SK-N-MC (cell line): ENCODE measurements at regions not wholly inside any gene's neighbourhood (a gene's known extent, or its start where the extent isn't known, plus 50 kb on each side); places are given as distances from the start of the nearest gene placed in this dataset.
"Not testable (repeated sequence)": the region's sequence is repeated elsewhere in the genome, so short reads cannot be mapped to it uniquely, and the experiment has no call there.

ENCODE experiments used
- DNase-seq: peaks from one replicate; pipeline ENCODE4 v3.0.0-alpha.2; 2011; ENCODE audit warnings: low read depth, low spot score
- H3K27ac ChIP-seq: fragments of 200-600 bp; sonication (generic); 2 replicates; pipeline ENCODE4 v1.5.1; 2016; ENCODE audit warnings: mixed run types
- H3K36me3 ChIP-seq: fragments of 200-600 bp; sonication (generic); 2 replicates; pipeline ENCODE4 v1.6.1; 2017; ENCODE audit warnings: antibody characterized with exemption, low read length, mixed read lengths; ENCODE audit not compliant: insufficient read depth
- H3K4me3 ChIP-seq: fragments of 200-600 bp; sonication (generic); 2 replicates; pipeline ENCODE4 v1.5.1; 2016
- H3K9ac ChIP-seq: fragments of 200-600 bp; sonication (generic); 2 replicates; pipeline ENCODE4 v1.8.0; 2017; ENCODE audit warnings: mixed run types, mixed read lengths; ENCODE audit not compliant: insufficient read length
- H3K9me3 ChIP-seq: fragments of 200-600 bp; sonication (generic); 2 replicates; pipeline ENCODE4 v1.6.1; 2017; ENCODE audit warnings: low read depth, mild to moderate bottlenecking, antibody characterized with exemption, low read length, moderate library complexity, mixed read lengths
- EZH2 ChIP-seq: fragments of 200-600 bp; sonication (generic); IDR thresholded peaks from one replicate; pipeline ENCODE4 v1.6.1; 2017; ENCODE audit warnings: antibody characterized with exemption
- FOXP2 ChIP-seq: optimal IDR thresholded peaks from 2 replicates; pipeline ENCODE3; 2011; ENCODE audit warnings: mild to moderate bottlenecking, moderate library complexity; ENCODE audit not compliant: insufficient read depth; ENCODE audit errors: extremely low read length, control extremely low read depth
- POLR2AphosphoS5 ChIP-seq: IDR thresholded peaks from 2 replicates; pipeline ENCODE4 v1.6.1; 2012; ENCODE audit warnings: mild to moderate bottlenecking, low read depth, low read length, borderline replicate concordance

DNA sequence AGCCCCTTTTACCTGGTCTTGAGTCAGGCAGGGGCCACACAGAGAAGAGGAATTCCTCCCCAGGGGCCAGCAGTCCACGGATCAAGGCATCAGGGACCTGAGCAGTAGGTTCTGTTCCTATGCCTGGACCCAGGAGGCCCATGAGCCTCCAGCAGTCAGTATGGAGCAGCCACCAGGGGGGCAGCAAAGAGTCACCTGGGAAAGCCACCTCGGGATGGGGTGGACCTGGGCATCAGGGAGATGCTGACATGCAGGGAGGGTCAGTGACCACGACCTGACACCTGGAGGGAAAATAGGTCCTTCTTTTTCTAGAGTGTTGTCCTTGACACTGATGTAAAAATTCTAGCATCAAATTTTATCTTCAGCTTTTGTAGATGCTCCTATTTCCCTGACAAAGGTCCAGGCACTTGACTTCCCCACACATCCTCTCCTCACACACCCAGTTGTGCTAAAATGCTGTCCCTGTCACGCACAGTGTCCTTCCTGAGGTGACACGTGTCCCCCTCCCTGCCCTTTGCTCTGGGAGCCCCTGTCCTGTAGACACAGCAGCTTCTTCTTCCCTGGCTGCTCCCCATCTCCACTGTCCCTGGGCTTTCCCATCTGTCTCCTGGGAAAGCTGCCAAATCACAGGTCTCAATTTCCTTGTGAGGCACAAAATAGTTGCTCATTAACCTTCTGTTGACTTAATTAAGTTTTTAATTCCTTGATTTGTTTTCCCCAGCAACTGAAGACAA is 70.0 kb upstream of the IGLL5 start:
- H3K36me3 ChIP-seq: no peaks in the 10 kb centered on the region
- no peaks in the 10 kb centered on the region for H3K9me3 ChIP-seq
- no peak overlapping the region for H3K4me3 ChIP-seq
- no peak for TF ChIP-seq FOXP2
- no peak for TF ChIP-seq EZH2
- no peak for TF ChIP-seq POLR2AphosphoS5
- H3K9ac ChIP-seq: no peak overlapping the region
- no peak for DNase-seq
- no peak overlapping the region for H3K27ac ChIP-seq

DNA sequence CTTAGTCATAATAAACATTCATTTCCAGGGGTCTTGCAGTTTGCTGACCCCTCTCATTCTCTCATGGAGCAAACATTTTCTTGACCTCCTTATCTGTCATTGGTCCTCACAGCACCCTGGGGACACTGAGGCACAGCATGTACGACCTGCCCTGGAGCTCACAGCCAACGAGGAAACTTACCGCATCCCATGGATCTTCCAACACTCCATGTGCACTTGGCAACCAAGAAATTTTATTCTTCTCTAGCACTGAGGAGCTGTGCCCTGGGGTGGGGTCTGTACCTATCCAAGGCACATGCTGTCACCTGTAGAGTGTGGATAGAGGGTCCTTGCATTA is 69.4 kb upstream of the IGLL5 start:
- no peaks in the 10 kb centered on the region for H3K9me3 ChIP-seq

DNA sequence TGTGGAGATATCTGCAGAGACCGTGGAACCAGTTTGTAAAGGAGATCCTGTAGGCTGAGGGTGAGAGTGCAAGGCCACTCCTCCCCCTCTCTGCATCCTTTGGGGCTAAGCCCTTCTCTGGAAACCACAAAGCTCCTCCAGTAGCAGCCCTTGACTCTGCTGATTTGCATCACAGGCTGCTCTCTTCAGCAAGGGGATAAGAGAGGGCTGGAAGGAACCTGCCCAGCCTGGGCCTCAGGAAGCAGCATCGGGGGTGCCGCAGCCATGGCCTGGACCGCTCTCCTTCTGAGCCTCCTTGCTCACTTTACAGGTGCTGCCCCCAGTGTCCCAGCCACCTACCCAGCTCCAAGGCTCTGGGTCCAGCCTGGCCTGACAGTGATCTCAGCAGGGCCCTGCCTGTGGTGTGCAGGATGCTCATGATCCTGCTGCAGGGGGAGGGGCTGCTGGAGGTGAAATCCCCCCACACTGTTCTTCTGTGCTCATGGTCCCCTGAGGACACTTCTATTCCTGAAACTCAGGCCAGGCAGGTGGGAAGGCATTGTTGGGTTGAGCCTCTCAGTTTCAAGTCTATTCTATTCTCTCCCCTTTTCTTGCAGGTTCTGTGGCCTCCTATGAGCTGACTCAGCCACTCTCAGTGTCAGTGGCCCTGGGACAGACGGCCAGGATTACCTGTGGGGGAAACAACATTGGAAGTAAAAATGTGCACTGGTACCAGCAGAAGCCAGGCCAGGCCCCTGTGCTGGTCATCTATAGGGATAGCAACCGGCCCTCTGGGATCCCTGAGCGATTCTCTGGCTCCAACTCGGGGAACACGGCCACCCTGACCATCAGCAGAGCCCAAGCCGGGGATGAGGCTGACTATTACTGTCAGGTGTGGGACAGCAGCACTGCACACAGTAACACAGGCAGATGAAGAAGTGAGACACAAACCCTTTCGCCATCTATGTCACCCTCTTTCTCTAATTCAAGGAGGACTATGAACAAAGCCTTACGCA is 68.5 kb upstream of the IGLL5 start:
- H3K9me3 ChIP-seq: no peaks in the 10 kb centered on the region
- H3K36me3 ChIP-seq: no peaks in the 10 kb centered on the region
- DNase-seq: no peak
- TF ChIP-seq POLR2AphosphoS5 (no peak), FOXP2 (no peak), EZH2 (no peak)
- no peak overlapping the region for H3K9ac ChIP-seq
- no peak overlapping the region for H3K4me3 ChIP-seq
- no peak overlapping the region for H3K27ac ChIP-seq

More for the DNA sequence above, 69.4 kb upstream of the IGLL5 start:
- H3K36me3 ChIP-seq: no peaks in the 10 kb centered on the region
- no peak for DNase-seq
- H3K27ac ChIP-seq: no peak overlapping the region
- TF ChIP-seq FOXP2 (no peak), EZH2 (no peak), POLR2AphosphoS5 (no peak)
- no peak overlapping the region for H3K4me3 ChIP-seq
- no peak overlapping the region for H3K9ac ChIP-seq

DNA sequence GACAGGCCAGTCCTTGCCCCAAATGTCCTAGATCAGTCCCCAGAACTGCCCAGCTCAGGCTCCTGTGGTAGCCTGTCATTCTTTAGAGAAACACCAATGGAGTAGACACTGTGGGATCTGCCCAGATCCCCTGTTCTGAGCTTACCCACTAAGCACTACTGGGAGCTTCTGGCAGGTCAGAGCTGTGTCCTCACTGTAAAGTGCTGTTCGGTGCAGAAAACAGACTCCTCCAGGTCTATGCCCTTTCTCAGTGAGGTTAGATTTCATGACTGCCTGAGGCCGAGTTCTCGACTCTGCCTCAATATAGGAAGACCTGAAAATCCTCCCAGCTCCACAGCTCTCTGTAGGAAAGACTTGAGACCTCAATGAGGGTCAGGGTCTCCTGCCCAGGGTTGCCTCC is 67.5 kb upstream of the IGLL5 start:
- DNase-seq: no peak
- TF ChIP-seq EZH2: no peak
- no peak for TF ChIP-seq FOXP2
- no peak for TF ChIP-seq POLR2AphosphoS5
- Histone ChIP-seq H3K4me3 (no peak overlapping the region), H3K9me3 (no peaks in the 10 kb centered on the region), H3K27ac (no peak overlapping the region), H3K36me3 (no peaks in the 10 kb centered on the region), H3K9ac (no peak overlapping the region)

DNA sequence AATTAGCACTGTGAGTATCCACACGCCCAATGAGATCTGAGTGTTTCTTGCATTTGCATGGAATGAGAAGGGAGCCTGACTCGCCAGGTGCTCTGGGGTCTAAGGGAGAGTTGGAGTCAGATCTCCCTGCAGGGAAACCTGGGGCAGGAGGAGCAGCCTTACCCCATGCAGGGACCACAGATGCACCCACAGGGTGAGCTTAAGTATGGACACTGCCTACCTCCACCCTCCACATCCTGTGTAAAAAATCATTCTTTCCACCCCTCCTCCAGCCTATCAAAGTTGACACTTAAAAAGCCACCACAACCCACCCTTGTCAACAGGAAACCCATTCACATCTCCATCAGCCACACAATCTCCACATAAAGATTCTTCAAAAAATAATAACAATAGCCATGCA is 67.0 kb upstream of the IGLL5 start:
- TF ChIP-seq EZH2 (no peak), POLR2AphosphoS5 (no peak), FOXP2 (no peak)
- H3K36me3 ChIP-seq: no peaks in the 10 kb centered on the region
- H3K9me3 ChIP-seq: no peaks in the 10 kb centered on the region
- DNase-seq: no peak
- no peak overlapping the region for H3K9ac ChIP-seq
- no peak overlapping the region for H3K27ac ChIP-seq
- H3K4me3 ChIP-seq: no peak overlapping the region

DNA sequence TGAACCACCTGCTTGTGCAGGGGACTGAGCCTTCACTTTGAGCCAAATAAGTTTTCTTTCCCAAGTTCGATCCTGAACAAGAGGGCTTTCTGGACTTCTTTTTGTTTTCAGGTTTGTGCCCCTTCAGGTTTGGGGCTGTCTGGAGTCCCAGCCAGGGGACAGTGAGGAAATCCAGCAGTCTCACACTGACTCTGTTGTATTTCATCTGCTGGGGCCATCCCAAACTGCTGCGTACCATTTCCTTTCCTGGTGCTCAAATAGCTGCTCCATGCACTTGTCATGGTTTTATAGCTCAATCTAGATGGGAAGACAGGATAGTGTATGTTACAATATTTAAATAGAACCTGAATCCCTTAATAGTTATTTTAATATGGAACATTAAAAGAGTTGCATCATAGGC is 66.3 kb upstream of the IGLL5 start:
- TF ChIP-seq FOXP2: no peak
- no peak for TF ChIP-seq EZH2
- TF ChIP-seq POLR2AphosphoS5: no peak
- H3K4me3 ChIP-seq: no peak overlapping the region
- H3K9me3 ChIP-seq: no peaks in the 10 kb centered on the region
- no peak overlapping the region for H3K27ac ChIP-seq
- H3K9ac ChIP-seq: no peak overlapping the region
- DNase-seq: no peak
- H3K36me3 ChIP-seq: no peaks in the 10 kb centered on the region

DNA sequence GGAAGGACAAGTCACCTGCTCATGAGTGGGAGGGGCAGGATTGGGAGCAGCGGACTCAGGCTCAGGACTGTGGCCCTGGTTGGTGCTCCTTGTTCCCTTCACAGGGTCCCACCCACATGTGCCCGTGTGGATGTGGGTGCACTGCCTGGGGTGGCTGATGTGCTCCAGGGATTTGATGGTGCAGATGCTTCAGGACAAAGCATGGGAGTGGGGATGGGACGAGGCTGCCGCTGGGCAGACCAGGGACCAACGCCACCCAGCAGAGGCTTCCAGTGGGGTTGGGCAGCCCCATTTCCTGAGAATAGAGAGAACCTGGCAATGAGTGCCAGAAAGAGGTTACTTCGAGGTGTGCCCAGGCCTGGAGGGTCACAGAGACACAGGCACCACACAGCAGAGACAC is 65.5 kb upstream of the IGLL5 start:
- no peak overlapping the region for H3K9ac ChIP-seq
- no peak for TF ChIP-seq EZH2
- no peak for TF ChIP-seq POLR2AphosphoS5
- no peak for TF ChIP-seq FOXP2
- H3K27ac ChIP-seq: no peak overlapping the region
- no peaks in the 10 kb centered on the region for H3K36me3 ChIP-seq
- no peak overlapping the region for H3K4me3 ChIP-seq
- DNase-seq: no peak
- H3K9me3 ChIP-seq: no peaks in the 10 kb centered on the region

DNA sequence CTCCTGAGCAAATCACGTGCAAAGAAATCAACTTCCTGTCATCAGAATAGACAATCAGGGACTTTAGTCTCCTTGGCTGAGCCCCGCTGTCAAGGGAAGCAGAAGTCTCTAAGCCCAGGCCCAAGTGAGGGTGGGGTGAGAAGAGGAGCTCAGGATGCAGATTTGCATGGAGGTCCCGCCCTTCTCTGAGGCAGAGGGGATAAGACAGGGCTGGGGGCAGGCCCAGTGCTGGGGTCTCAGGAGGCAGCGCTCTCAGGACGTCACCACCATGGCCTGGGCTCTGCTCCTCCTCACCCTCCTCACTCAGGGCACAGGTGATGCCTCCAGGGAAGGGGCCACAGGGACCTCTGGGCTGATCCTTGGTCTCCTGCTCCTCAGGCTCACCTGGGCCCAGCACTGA is 65.1 kb upstream of the IGLL5 start:
- H3K9ac ChIP-seq, H3K27ac ChIP-seq, H3K36me3 ChIP-seq: not testable (repeated sequence)

More for the DNA sequence above, 65.1 kb upstream of the IGLL5 start:
- not testable (repeated sequence) for H3K9me3 ChIP-seq, H3K4me3 ChIP-seq, DNase-seq
